Endodermal cell (in vitro differentiated cells): ENCODE measurements at regions not wholly inside any gene's neighbourhood (a gene's known extent, or its start where the extent isn't known, plus 50 kb on each side); places are given as distances from the start of the nearest gene placed in this dataset.
"Not testable (repeated sequence)": the region's sequence is repeated elsewhere in the genome, so short reads cannot be mapped to it uniquely, and the experiment has no call there.

Experiments used
- DNase-seq: peaks from one replicate; pipeline ENCODE4 v3.0.0-alpha.2; 2017
- H3K27ac ChIP-seq: 2 replicates; pipeline ENCODE4 v1.5.1; 2013; ENCODE audit warnings: mild to moderate bottlenecking, low read depth, low read length, moderate library complexity
- H3K27me3 ChIP-seq: 2 replicates; pipeline ENCODE4 v1.6.1; 2013; ENCODE audit warnings: mild to moderate bottlenecking, low read length, moderate library complexity; ENCODE audit not compliant: insufficient read depth, control insufficient read depth, poor library complexity, severe bottlenecking
- H3K36me3 ChIP-seq: 2 replicates; pipeline ENCODE4 v1.7.0; 2013; ENCODE audit warnings: mild to moderate bottlenecking, low read length, moderate library complexity; ENCODE audit not compliant: control insufficient read depth, insufficient read depth
- H3K4me1 ChIP-seq: one replicate; pipeline ENCODE4 v1.7.0; 2013; ENCODE audit warnings: low read length; ENCODE audit not compliant: control insufficient read depth, insufficient read depth
- H3K4me3 ChIP-seq: 2 replicates; pipeline ENCODE4 v1.5.1; 2013; ENCODE audit warnings: mild to moderate bottlenecking, low read length, moderate library complexity
- H3K9ac ChIP-seq: 2 replicates; pipeline ENCODE4 v1.6.1; 2013; ENCODE audit warnings: mild to moderate bottlenecking, low read length, moderate library complexity; ENCODE audit not compliant: poor library complexity, severe bottlenecking; ENCODE audit errors: extremely low read depth
- H3K9me3 ChIP-seq: 2 replicates; pipeline ENCODE4 v1.6.1; 2013; ENCODE audit warnings: mild to moderate bottlenecking, low read length, moderate library complexity; ENCODE audit not compliant: control insufficient read depth
- H3K27ac Mint-ChIP-seq: 2 replicates; pipeline ENCODE4 v1.8.0; 2020; ENCODE audit warnings: mixed read lengths
- H3K27me3 Mint-ChIP-seq: 2 replicates; pipeline ENCODE4 v1.8.0; 2021; ENCODE audit warnings: mild to moderate bottlenecking, mixed read lengths; ENCODE audit not compliant: insufficient read depth
- H3K36me3 Mint-ChIP-seq: 2 replicates; pipeline ENCODE4 v1.8.0; 2020; ENCODE audit warnings: low read depth, mixed read lengths
- H3K4me1 Mint-ChIP-seq: 2 replicates; pipeline ENCODE4 v1.8.0; 2020; ENCODE audit warnings: mixed read lengths
- H3K4me3 Mint-ChIP-seq: 2 replicates; pipeline ENCODE4 v1.8.0; 2020; ENCODE audit warnings: mild to moderate bottlenecking, moderate library complexity, mixed read lengths
- H3K9me3 Mint-ChIP-seq: 2 replicates; pipeline ENCODE4 v1.8.0; 2020; ENCODE audit warnings: mild to moderate bottlenecking, mixed read lengths
- WGBS, 2 experiments: methylation state at CpG; one replicate each; pipeline versions ENCODE4 v1.1.5 to v1.1.7; 2013; ENCODE audit warnings: missing lambda C conversion rate in 2 of 2, mixed read lengths in 1 of 2; ENCODE audit not compliant: insufficient coverage in 1 of 2, insufficient read length in 1 of 2; 5-methylcytosine and 5-hydroxymethylcytosine counted together
- TF ChIP-seq, protein P1 (sequence below): fragments of 200-600 bp; sonication (generic); conservative IDR thresholded peaks from 2 replicates; pipeline ENCODE4 v1.5.0; 2021; ENCODE audit warnings: antibody characterized with exemption, mild to moderate bottlenecking

DNA sequence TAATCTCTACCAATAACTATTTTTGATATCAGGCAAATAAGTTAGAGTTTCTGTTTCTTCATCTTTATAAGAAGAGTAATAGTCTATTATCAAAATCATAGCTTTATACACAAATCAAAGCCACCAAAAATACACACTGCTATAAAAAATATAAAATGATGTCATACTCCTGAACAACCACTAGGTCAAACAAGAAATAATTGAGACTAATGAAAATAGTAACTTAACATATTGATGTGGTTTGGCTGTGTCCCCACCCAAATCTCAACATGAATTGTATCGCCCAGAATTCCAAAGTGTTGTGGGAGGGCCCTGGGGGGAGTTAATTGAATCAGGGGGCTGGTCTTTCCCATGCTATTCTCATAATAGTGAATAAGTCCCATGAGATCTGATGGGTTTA is 2277.5 kb downstream of the ARAP2 start:
- Histone ChIP-seq H3K27me3 (no peaks in the 10 kb centered on the region), H3K27ac (no peak overlapping the region), H3K36me3 (no peaks in the 10 kb centered on the region), H3K4me3 (no peak overlapping the region), H3K9me3 (peaks cover 10% of the 10 kb centered on the region), H3K9ac (no peak overlapping the region), H3K4me1 (no peaks in the 10 kb centered on the region)
- no peak for DNase-seq
- no peak overlapping the region for H3K27ac Mint-ChIP-seq
- H3K4me1 Mint-ChIP-seq: no peaks in the 10 kb centered on the region
- H3K4me3 Mint-ChIP-seq: no peak overlapping the region
- TF ChIP-seq, protein P1, sequence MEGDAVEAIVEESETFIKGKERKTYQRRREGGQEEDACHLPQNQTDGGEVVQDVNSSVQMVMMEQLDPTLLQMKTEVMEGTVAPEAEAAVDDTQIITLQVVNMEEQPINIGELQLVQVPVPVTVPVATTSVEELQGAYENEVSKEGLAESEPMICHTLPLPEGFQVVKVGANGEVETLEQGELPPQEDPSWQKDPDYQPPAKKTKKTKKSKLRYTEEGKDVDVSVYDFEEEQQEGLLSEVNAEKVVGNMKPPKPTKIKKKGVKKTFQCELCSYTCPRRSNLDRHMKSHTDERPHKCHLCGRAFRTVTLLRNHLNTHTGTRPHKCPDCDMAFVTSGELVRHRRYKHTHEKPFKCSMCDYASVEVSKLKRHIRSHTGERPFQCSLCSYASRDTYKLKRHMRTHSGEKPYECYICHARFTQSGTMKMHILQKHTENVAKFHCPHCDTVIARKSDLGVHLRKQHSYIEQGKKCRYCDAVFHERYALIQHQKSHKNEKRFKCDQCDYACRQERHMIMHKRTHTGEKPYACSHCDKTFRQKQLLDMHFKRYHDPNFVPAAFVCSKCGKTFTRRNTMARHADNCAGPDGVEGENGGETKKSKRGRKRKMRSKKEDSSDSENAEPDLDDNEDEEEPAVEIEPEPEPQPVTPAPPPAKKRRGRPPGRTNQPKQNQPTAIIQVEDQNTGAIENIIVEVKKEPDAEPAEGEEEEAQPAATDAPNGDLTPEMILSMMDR: peak; percentile 44
- H3K9me3 Mint-ChIP-seq: peaks cover 17% of the 10 kb centered on the region
- no peaks in the 10 kb centered on the region for H3K36me3 Mint-ChIP-seq
- WGBS, 2 experiments: 90% methylated on average over 1 of the region's 1 CpG; no CpG with 5 or more reads in 1 of the 2 experiments
- H3K27me3 Mint-ChIP-seq: no peaks in the 10 kb centered on the region

DNA sequence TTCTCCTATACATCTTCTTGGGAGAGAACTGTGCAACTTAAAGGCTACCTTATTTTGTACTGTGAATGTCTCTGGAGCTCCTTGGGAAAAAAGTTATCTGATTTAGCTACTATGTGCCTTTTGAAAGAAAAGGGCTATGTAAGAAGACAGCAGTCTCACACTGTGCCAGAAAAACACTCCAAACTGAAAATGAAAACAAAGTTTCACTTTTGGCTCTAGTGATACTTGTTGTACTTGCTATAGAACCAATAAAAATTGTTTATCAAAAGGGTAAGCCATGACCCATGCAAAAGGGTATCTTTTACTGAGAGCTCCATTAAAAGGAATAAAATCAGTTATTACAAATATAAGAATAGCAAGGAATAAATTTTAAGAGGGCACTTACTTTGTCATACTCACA is 2270.0 kb downstream of the ARAP2 start:
- Mint-ChIP-seq H3K9me3 (peaks cover 6% of the 10 kb centered on the region), H3K4me1 (no peaks in the 10 kb centered on the region), H3K4me3 (no peak overlapping the region), H3K36me3 (no peaks in the 10 kb centered on the region), H3K27ac (no peak overlapping the region), H3K27me3 (no peaks in the 10 kb centered on the region)
- TF ChIP-seq, protein P1: no peak
- Histone ChIP-seq H3K9ac (no peak overlapping the region), H3K4me3 (no peak overlapping the region), H3K4me1 (no peaks in the 10 kb centered on the region), H3K27ac (no peak overlapping the region), H3K27me3 (no peaks in the 10 kb centered on the region), H3K9me3 (peaks cover 8% of the 10 kb centered on the region), H3K36me3 (no peaks in the 10 kb centered on the region)
- no peak for DNase-seq

DNA sequence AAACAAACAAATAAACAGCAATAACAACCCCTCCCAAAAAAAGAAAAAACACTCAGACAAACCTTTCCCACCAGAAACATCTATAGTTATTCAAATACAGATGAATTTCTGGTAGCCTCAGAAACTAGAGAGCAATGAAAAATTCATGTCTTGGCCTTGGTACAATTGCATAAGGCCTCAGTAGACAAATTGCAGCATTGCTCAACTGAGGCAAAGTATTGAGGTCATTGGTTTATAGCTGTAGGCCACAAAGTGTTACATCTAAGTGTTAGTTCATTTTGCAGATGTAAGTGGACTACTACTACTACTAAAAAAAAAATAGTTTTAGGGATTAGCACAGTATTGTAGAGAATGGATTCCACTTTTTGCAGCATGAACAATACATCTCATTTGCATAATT is 2268.3 kb downstream of the ARAP2 start:
- no peaks in the 10 kb centered on the region for H3K27me3 ChIP-seq
- no peaks in the 10 kb centered on the region for H3K9me3 Mint-ChIP-seq
- no peak overlapping the region for H3K4me3 Mint-ChIP-seq
- H3K27ac Mint-ChIP-seq: no peak overlapping the region
- H3K4me3 ChIP-seq: no peak overlapping the region
- no peaks in the 10 kb centered on the region for H3K36me3 ChIP-seq
- H3K36me3 Mint-ChIP-seq: no peaks in the 10 kb centered on the region
- H3K9ac ChIP-seq: no peak overlapping the region
- no peak overlapping the region for H3K27ac ChIP-seq
- TF ChIP-seq, protein P1: no peak
- DNase-seq: no peak
- H3K4me1 ChIP-seq: no peaks in the 10 kb centered on the region
- no peaks in the 10 kb centered on the region for H3K9me3 ChIP-seq
- no peaks in the 10 kb centered on the region for H3K4me1 Mint-ChIP-seq
- H3K27me3 Mint-ChIP-seq: no peaks in the 10 kb centered on the region

DNA sequence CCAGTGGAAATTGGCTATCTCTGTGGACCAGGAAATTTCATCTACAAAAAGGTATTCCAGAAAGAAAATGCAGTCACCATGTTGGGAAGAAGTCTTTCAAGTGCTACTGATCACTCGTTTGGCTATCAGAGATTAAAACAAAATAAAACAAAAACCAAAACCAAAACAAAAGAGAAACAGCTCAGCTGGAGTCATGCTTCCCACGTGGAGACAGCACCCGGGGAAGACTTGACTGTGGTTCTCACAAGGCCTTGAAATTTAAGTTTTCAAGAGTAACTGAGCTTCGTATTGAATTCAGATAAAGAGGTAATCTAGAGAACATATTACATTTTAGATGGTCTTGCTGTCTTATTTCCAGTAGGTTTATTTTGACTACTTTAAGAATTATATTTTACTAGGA is 2264.5 kb downstream of the ARAP2 start:
- not testable (repeated sequence) for H3K27ac Mint-ChIP-seq, H3K36me3 Mint-ChIP-seq, H3K36me3 ChIP-seq, H3K4me1 Mint-ChIP-seq, H3K9me3 Mint-ChIP-seq, H3K4me3 Mint-ChIP-seq, H3K9ac ChIP-seq, H3K27me3 Mint-ChIP-seq, H3K27ac ChIP-seq, H3K27me3 ChIP-seq, H3K4me1 ChIP-seq, DNase-seq, H3K9me3 ChIP-seq, H3K4me3 ChIP-seq
- 91% methylated on average over 4 of the region's 4 CpGs; no CpG with 5 or more reads in 1 of the 2 experiments for WGBS, 2 experiments
